SHP77 treated with DMSO at 0.1 percent for 48 hours (cell line): ENCODE measurements at regions not wholly inside any gene's neighbourhood (a gene's known extent, or its start where the extent isn't known, plus 50 kb on each side); places are given as distances from the start of the nearest gene placed in this dataset.

Experiments used
- DNase-seq: peaks from one replicate; lab custom pipeline; 2025; lab: John Stamatoyannopoulos, UW

GRCh38 chr20:46811224-46812084 lies 83.2 kb upstream of the EYA2 start:
- DNase-seq: peak; percentile 81

GRCh38 chr20:46814366-46815232 lies 80.0 kb upstream of the EYA2 start:
- DNase-seq: no peak

- DNase-seq: no peak
Measured at GRCh38 chr20:46816097-46816496, 78.5 kb upstream of the EYA2 start.

GRCh38 chr20:46816886-46817638 lies 77.6 kb upstream of the EYA2 start:
- no peak for DNase-seq

GRCh38 chr20:46820682-46821081 lies 74.0 kb upstream of the EYA2 start:
- no peak for DNase-seq

GRCh38 chr20:46823271-46823751 lies 71.3 kb upstream of the EYA2 start:
- no peak for DNase-seq

GRCh38 chr20:46823753-46824152 lies 70.9 kb upstream of the EYA2 start:
- DNase-seq: no peak

GRCh38 chr20:46826343-46826984 lies 68.2 kb upstream of the EYA2 start:
- no peak for DNase-seq

GRCh38 chr20:46827718-46828458 lies 66.8 kb upstream of the EYA2 start:
- DNase-seq: no peak

- DNase-seq: no peak
Measured at GRCh38 chr20:46828471-46828870, 66.2 kb upstream of the EYA2 start.

- no peak for DNase-seq
Measured at GRCh38 chr20:46830886-46831632, 63.6 kb upstream of the EYA2 start.

GRCh38 chr20:46831633-46832011 lies 63.0 kb upstream of the EYA2 start:
- no peak for DNase-seq

GRCh38 chr20:46832555-46832954 lies 62.1 kb upstream of the EYA2 start:
- no peak for DNase-seq

GRCh38 chr20:46833360-46833759 lies 61.3 kb upstream of the EYA2 start:
- DNase-seq: no peak

- DNase-seq: no peak
Measured at GRCh38 chr20:46835418-46835817, 59.2 kb upstream of the EYA2 start.

GRCh38 chr20:46837083-46837482 lies 57.6 kb upstream of the EYA2 start:
- DNase-seq: no peak

- no peak for DNase-seq
Measured at GRCh38 chr20:46838011-46838410, 56.6 kb upstream of the EYA2 start.

GRCh38 chr20:46840054-46840729 lies 54.5 kb upstream of the EYA2 start:
- DNase-seq: no peak
